ENCODE measurements at regions not wholly inside any gene's neighbourhood (a gene's known extent, or its start where the extent isn't known, plus 50 kb on each side); places are given as distances from the start of the nearest gene placed in this dataset.
A peak's percentile ranks its signal among the peaks of the same experiment; 100 is the strongest.

- intact Hi-C loops (cut with DNase I) = no loop called here
- H3K9ac ChIP-seq (ENCODE audit: low read length in 3 of 3) = no peak overlapping the region
- no peak for FAIRE-seq
- H3K27me3 ChIP-seq (ENCODE audit: control insufficient read depth, insufficient read depth, low read length) = no peaks in the 10 kb centered on the region
- H3K4me1 ChIP-seq (ENCODE audit: control insufficient read depth in 2 of 3, insufficient read depth in 2 of 3, low read depth in 1 of 3, low read length in 3 of 3) = peaks cover 0 to 3% (median 0%) of the 10 kb centered on the region in 3 donors
- no peak overlapping the region for H3K27ac ChIP-seq (ENCODE audit: low read depth in 2 of 2, low read length in 2 of 2)
- no peak for TF ChIP-seq CTCF (IDR thresholded peaks at IDR 0.05; ENCODE audit: borderline replicate concordance, extremely low read depth, insufficient read depth)
- H3K4me3 ChIP-seq (ENCODE audit: low read length in 3 of 3) = no peak overlapping the region
- H3K9me3 ChIP-seq (ENCODE audit: control insufficient read depth in 2 of 3, insufficient read depth in 1 of 3, low read length in 3 of 3) = no peaks in the 10 kb centered on the region
- DNase-seq = no peak
- H3K36me3 ChIP-seq (ENCODE audit: control insufficient read depth in 2 of 3, insufficient read depth in 3 of 3, low read length in 3 of 3) = no peaks in the 10 kb centered on the region
These were observed 131.7 kb upstream of the INTU start for GRCh38 chr4:127501103-127501502.

- intact Hi-C loops (cut with DNase I) = no loop called here
These were observed 129.6 kb upstream of the INTU start for GRCh38 chr4:127503111-127503510.

GRCh38 chr4:127505203-127505602 is 127.6 kb upstream of the INTU start:
- no peaks in the 10 kb centered on the region for H3K36me3 ChIP-seq (ENCODE audit: control insufficient read depth in 2 of 3, insufficient read depth in 3 of 3, low read length in 3 of 3)
- no peak for FAIRE-seq
- H3K27ac ChIP-seq (ENCODE audit: low read depth in 2 of 2, low read length in 2 of 2) = no peak overlapping the region
- DNase-seq = peak in 2 of 5 donors; percentile 56 to 73
- intact Hi-C loops (cut with DNase I) = no loop called here
- H3K27me3 ChIP-seq (ENCODE audit: control insufficient read depth, insufficient read depth, low read length) = no peaks in the 10 kb centered on the region
- no peak overlapping the region for H3K9ac ChIP-seq (ENCODE audit: low read length in 3 of 3)
- H3K4me1 ChIP-seq (ENCODE audit: control insufficient read depth in 2 of 3, insufficient read depth in 2 of 3, low read depth in 1 of 3, low read length in 3 of 3) = peaks cover 0 to 3% (median 0%) of the 10 kb centered on the region in 3 donors
- H3K4me3 ChIP-seq (ENCODE audit: low read length in 3 of 3) = no peak overlapping the region
- no peaks in the 10 kb centered on the region for H3K9me3 ChIP-seq (ENCODE audit: control insufficient read depth in 2 of 3, insufficient read depth in 1 of 3, low read length in 3 of 3)
- no peak for TF ChIP-seq CTCF (IDR thresholded peaks at IDR 0.05; ENCODE audit: borderline replicate concordance, extremely low read depth, insufficient read depth)

More at GRCh38 chr4:127503111-127503510, 129.6 kb upstream of the INTU start:
- Histone ChIP-seq H3K27me3 (ENCODE audit: control insufficient read depth, insufficient read depth, low read length) (no peaks in the 10 kb centered on the region), H3K36me3 (ENCODE audit: control insufficient read depth in 2 of 3, insufficient read depth in 3 of 3, low read length in 3 of 3) (no peaks in the 10 kb centered on the region), H3K27ac (ENCODE audit: low read depth in 2 of 2, low read length in 2 of 2) (no peak overlapping the region), H3K4me3 (ENCODE audit: low read length in 3 of 3) (no peak overlapping the region), H3K9ac (ENCODE audit: low read length in 3 of 3) (no peak overlapping the region), H3K4me1 (ENCODE audit: control insufficient read depth in 2 of 3, insufficient read depth in 2 of 3, low read depth in 1 of 3, low read length in 3 of 3) (peaks cover 0 to 3% (median 0%) of the 10 kb centered on the region in 3 donors), H3K9me3 (ENCODE audit: control insufficient read depth in 2 of 3, insufficient read depth in 1 of 3, low read length in 3 of 3) (no peaks in the 10 kb centered on the region)
- no peak for TF ChIP-seq CTCF (IDR thresholded peaks at IDR 0.05; ENCODE audit: borderline replicate concordance, extremely low read depth, insufficient read depth)
- FAIRE-seq (no peak), DNase-seq (no peak)

- no peak for TF ChIP-seq CTCF (IDR thresholded peaks at IDR 0.05; ENCODE audit: borderline replicate concordance, extremely low read depth, insufficient read depth)
- H3K4me3 ChIP-seq (ENCODE audit: low read length in 3 of 3) = no peak overlapping the region
- DNase-seq = no peak
These were observed 126.5 kb upstream of the INTU start for GRCh38 chr4:127506283-127506682.

More at GRCh38 chr4:127506283-127506682, 126.5 kb upstream of the INTU start:
- no peaks in the 10 kb centered on the region for H3K36me3 ChIP-seq (ENCODE audit: control insufficient read depth in 2 of 3, insufficient read depth in 3 of 3, low read length in 3 of 3)
- no peak overlapping the region for H3K27ac ChIP-seq (ENCODE audit: low read depth in 2 of 2, low read length in 2 of 2)
- H3K27me3 ChIP-seq (ENCODE audit: control insufficient read depth, insufficient read depth, low read length) = no peaks in the 10 kb centered on the region
- peaks cover 0 to 3% (median 0%) of the 10 kb centered on the region in 3 donors for H3K4me1 ChIP-seq (ENCODE audit: control insufficient read depth in 2 of 3, insufficient read depth in 2 of 3, low read depth in 1 of 3, low read length in 3 of 3)
- intact Hi-C loops (cut with DNase I) = no loop called here
- H3K9ac ChIP-seq (ENCODE audit: low read length in 3 of 3) = no peak overlapping the region
- no peaks in the 10 kb centered on the region for H3K9me3 ChIP-seq (ENCODE audit: control insufficient read depth in 2 of 3, insufficient read depth in 1 of 3, low read length in 3 of 3)
- FAIRE-seq = no peak

Measured in kidney (tissue), 13 donors.